Thyroid gland (tissue), 4 donors: ENCODE measurements at regions not wholly inside any gene's neighbourhood (a gene's known extent, or its start where the extent isn't known, plus 50 kb on each side); places are given as distances from the start of the nearest gene placed in this dataset.

Source experiments
- DNase-seq, 2 donors: peaks; one replicate each; pipeline ENCODE4 v3.0.0-alpha.2; 2019
- H3K27ac ChIP-seq, 3 donors: fragments of 200-600 bp; sonication (generic); 1 replicate in 2 of 3; 2 replicates in 1 of 3; pipeline ENCODE4 v1.5.1; 2016 to 2019; ENCODE audit warnings: mild to moderate bottlenecking in 1 of 3, moderate library complexity in 1 of 3
- H3K27me3 ChIP-seq: fragments of 200-600 bp; sonication (generic); one replicate; pipeline ENCODE4 v1.5.1; 2019
- H3K36me3 ChIP-seq, 2 donors: fragments of 200-600 bp; sonication (generic); one replicate each; pipeline ENCODE4 v1.5.1; 2016 to 2019
- H3K4me1 ChIP-seq, 2 donors: fragments of 200-600 bp; sonication (generic); one replicate each; pipeline ENCODE4 v1.5.1; 2017 to 2019
- H3K4me3 ChIP-seq, 3 donors: fragments of 200-600 bp; sonication (generic); replicated peaks in 1 of 3; 1 replicate in 2 of 3; 2 replicates in 1 of 3; pipeline ENCODE4 v1.5.1; 2016; ENCODE audit warnings: mild to moderate bottlenecking in 1 of 3
- H3K9me3 ChIP-seq: fragments of 200-600 bp; sonication (generic); one replicate; pipeline ENCODE4 v1.5.1; 2017
- POLR2A ChIP-seq, 2 donors: fragments of 450-650 bp; IDR thresholded peaks; one replicate each; pipeline ENCODE4 v1.6.1; 2017; ENCODE audit warnings: antibody characterized with exemption in 2 of 2, mild to moderate bottlenecking in 2 of 2, moderate library complexity in 1 of 2
- WGBS, 2 donors: methylation state at CpG; one replicate each; pipeline ENCODE4 v1.1.5; 2017; 5-methylcytosine and 5-hydroxymethylcytosine counted together
- intact Hi-C: fragments of 100-400 bp; cut with DNase I; formaldehyde crosslinking; loops from one replicate; pipeline ENCODE4 v1.15.1; 2023
- TF ChIP-seq, protein P1 (sequence below), 6 experiments: fragments of 200-600 bp in 3 of 6; fragments of 450-650 bp in 3 of 6; sonication (generic) in 3 of 6; IDR thresholded peaks; one replicate each; pipeline ENCODE4 v1.5.1; 2016 to 2019; ENCODE audit warnings: antibody characterized with exemption in 6 of 6, mild to moderate bottlenecking in 2 of 6, inconsistent platforms in 1 of 6, moderate library complexity in 1 of 6

- DNase-seq = no peak
- intact Hi-C loops = no loop called here
- H3K27ac ChIP-seq = no peak overlapping the region
- H3K36me3 ChIP-seq = no peaks in the 10 kb centered on the region
- TF ChIP-seq, protein P1, sequence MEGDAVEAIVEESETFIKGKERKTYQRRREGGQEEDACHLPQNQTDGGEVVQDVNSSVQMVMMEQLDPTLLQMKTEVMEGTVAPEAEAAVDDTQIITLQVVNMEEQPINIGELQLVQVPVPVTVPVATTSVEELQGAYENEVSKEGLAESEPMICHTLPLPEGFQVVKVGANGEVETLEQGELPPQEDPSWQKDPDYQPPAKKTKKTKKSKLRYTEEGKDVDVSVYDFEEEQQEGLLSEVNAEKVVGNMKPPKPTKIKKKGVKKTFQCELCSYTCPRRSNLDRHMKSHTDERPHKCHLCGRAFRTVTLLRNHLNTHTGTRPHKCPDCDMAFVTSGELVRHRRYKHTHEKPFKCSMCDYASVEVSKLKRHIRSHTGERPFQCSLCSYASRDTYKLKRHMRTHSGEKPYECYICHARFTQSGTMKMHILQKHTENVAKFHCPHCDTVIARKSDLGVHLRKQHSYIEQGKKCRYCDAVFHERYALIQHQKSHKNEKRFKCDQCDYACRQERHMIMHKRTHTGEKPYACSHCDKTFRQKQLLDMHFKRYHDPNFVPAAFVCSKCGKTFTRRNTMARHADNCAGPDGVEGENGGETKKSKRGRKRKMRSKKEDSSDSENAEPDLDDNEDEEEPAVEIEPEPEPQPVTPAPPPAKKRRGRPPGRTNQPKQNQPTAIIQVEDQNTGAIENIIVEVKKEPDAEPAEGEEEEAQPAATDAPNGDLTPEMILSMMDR (IDR thresholded peaks at IDR 0.05) = no peak
- TF ChIP-seq POLR2A (IDR thresholded peaks at IDR 0.05) = no peak
- WGBS, 2 donors = 90 to 93% methylated on average over 8 of the region's 8 CpGs
- H3K27me3 ChIP-seq = no peaks in the 10 kb centered on the region
- no peak overlapping the region for H3K4me3 ChIP-seq
- H3K9me3 ChIP-seq = no peaks in the 10 kb centered on the region
- H3K4me1 ChIP-seq = no peaks in the 10 kb centered on the region
These were observed 229.5 kb upstream of the RTL1 start for GRCh38 chr14:101133068-101133467.

DNA sequence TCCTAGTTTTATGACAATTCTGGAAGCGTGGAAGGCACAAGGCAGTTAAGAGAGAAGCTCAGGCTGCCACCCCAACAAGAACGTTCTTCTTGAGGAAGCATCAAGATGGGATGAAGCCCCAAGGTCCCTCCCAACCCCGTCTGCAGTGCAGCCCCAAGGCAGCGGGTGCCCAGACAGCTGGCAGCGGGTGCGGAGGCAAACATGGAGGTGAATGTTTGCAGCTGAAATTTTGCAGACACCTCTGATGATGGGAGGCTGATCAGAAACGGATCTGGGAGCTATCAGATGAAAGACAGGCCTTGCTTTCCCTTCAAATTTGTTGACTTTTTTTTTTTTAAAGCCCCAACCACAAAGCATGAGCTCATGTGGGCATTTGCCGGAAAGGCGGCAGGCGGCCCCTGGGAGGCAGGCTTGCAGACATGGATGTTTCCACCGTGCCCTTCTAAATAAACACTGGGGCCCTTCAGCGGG, 230.7 kb upstream of the RTL1 start:
- Histone ChIP-seq H3K36me3 (no peaks in the 10 kb centered on the region), H3K27ac (no peak overlapping the region), H3K27me3 (no peaks in the 10 kb centered on the region), H3K4me1 (no peaks in the 10 kb centered on the region), H3K9me3 (no peaks in the 10 kb centered on the region), H3K4me3 (no peak overlapping the region)
- no peak for DNase-seq
- no peak for TF ChIP-seq POLR2A (IDR thresholded peaks at IDR 0.05)
- TF ChIP-seq, protein P1 (IDR thresholded peaks at IDR 0.05) = no peak
- WGBS, 2 donors = 61 to 73% methylated on average over 12 of the region's 12 CpGs
- intact Hi-C loops = no loop called here

GRCh38 chr14:101134851-101135433, 231.4 kb upstream of the RTL1 start:
- Histone ChIP-seq H3K27me3 (no peaks in the 10 kb centered on the region), H3K4me3 (no peak overlapping the region), H3K27ac (no peak overlapping the region), H3K9me3 (no peaks in the 10 kb centered on the region), H3K4me1 (no peaks in the 10 kb centered on the region), H3K36me3 (no peaks in the 10 kb centered on the region)
- intact Hi-C loops = no loop called here
- TF ChIP-seq, protein P1 (IDR thresholded peaks at IDR 0.05) = no peak
- no peak for TF ChIP-seq POLR2A (IDR thresholded peaks at IDR 0.05)
- DNase-seq = no peak
- WGBS, 2 donors = 52 to 61% methylated on average over 13 of the region's 13 CpGs

GRCh38 chr14:101135796-101136742, 232.5 kb upstream of the RTL1 start:
- 71 to 89% methylated on average over 9 to 10 of the region's 10 CpGs for WGBS, 2 donors
- Histone ChIP-seq H3K27me3 (no peaks in the 10 kb centered on the region), H3K27ac (no peak overlapping the region), H3K9me3 (no peaks in the 10 kb centered on the region), H3K4me1 (no peaks in the 10 kb centered on the region), H3K36me3 (no peaks in the 10 kb centered on the region), H3K4me3 (no peak overlapping the region)
- DNase-seq = no peak
- TF ChIP-seq, protein P1 (IDR thresholded peaks at IDR 0.05) = no peak
- no peak for TF ChIP-seq POLR2A (IDR thresholded peaks at IDR 0.05)
- intact Hi-C loops = no loop called here

GRCh38 chr14:101137234-101137633, 233.7 kb upstream of the RTL1 start:
- no peak for TF ChIP-seq POLR2A (IDR thresholded peaks at IDR 0.05)
- TF ChIP-seq, protein P1 (IDR thresholded peaks at IDR 0.05) = no peak
- Histone ChIP-seq H3K27me3 (no peaks in the 10 kb centered on the region), H3K4me1 (no peaks in the 10 kb centered on the region), H3K36me3 (no peaks in the 10 kb centered on the region), H3K9me3 (no peaks in the 10 kb centered on the region), H3K27ac (no peak overlapping the region), H3K4me3 (no peak overlapping the region)
- intact Hi-C loops = no loop called here
- 94% methylated on average over 7 of the region's 7 CpGs for WGBS, 2 donors
- no peak for DNase-seq
